ENCODE measurements at regions not wholly inside any gene's neighbourhood (a gene's known extent, or its start where the extent isn't known, plus 50 kb on each side); places are given as distances from the start of the nearest gene placed in this dataset.

- no peaks in the 10 kb centered on the region for H3K4me1 ChIP-seq (ENCODE audit: insufficient read depth, low read length)
- H3K9me3 ChIP-seq (ENCODE audit: insufficient read depth, low read depth, low read length), result no peaks in the 10 kb centered on the region
- H3K4me3 ChIP-seq (ENCODE audit: insufficient read depth, low read depth, low read length), result no peak overlapping the region
- Mint-ChIP-seq H3K4me1 (ENCODE audit: low read depth, unreplicated experiment) (no peaks in the 10 kb centered on the region), H3K4me3 (ENCODE audit: unreplicated experiment) (no peak overlapping the region), H3K27me3 (ENCODE audit: low read depth, unreplicated experiment) (peaks cover 3% of the 10 kb centered on the region), H3K9me3 (ENCODE audit: unreplicated experiment) (no peaks in the 10 kb centered on the region), H3K27ac (ENCODE audit: unreplicated experiment) (no peak overlapping the region), H3K36me3 (ENCODE audit: low read depth, unreplicated experiment) (peaks cover 2% of the 10 kb centered on the region)
- no peak overlapping the region for H3K9ac ChIP-seq (ENCODE audit: low read length)
- DNase-seq (ENCODE audit: low read depth) (no peak), FAIRE-seq (no peak)
- no peak overlapping the region for H3K27ac ChIP-seq (ENCODE audit: low read depth, low read length)
- no peak overlapping the region for H3K4me2 ChIP-seq (ENCODE audit: low read length)
- TF ChIP-seq CTCF (IDR thresholded peaks at IDR 0.05; ENCODE audit: insufficient read depth, low read depth, low read length), result no peak
- TF ChIP-seq EZH2 (IDR thresholded peaks at IDR 0.05; ENCODE audit: insufficient read depth, low read length), result no peak
- H4K20me1 ChIP-seq (ENCODE audit: insufficient read depth, low read length), result no peaks in the 10 kb centered on the region
- no peak overlapping the region for H2AFZ ChIP-seq (ENCODE audit: low read depth, low read length)
- H3K36me3 ChIP-seq (ENCODE audit: insufficient read depth, low read length), result no peaks in the 10 kb centered on the region
- no peaks in the 10 kb centered on the region for H3K27me3 ChIP-seq (ENCODE audit: insufficient read depth, low read length)
- H3K79me2 ChIP-seq (ENCODE audit: insufficient read depth, low read length), result no peaks in the 10 kb centered on the region
Measured at GRCh38 chr20:12269579-12269978, 351.9 kb downstream of the BTBD3 start.

GRCh38 chr20:12270863-12271262 is 353.2 kb downstream of the BTBD3 start:
- no peak overlapping the region for H3K4me3 Mint-ChIP-seq (ENCODE audit: unreplicated experiment)
- TF ChIP-seq CTCF (IDR thresholded peaks at IDR 0.05; ENCODE audit: insufficient read depth, low read depth, low read length) (no peak), EZH2 (IDR thresholded peaks at IDR 0.05; ENCODE audit: insufficient read depth, low read length) (no peak)
- Histone ChIP-seq H3K9me3 (ENCODE audit: insufficient read depth, low read depth, low read length) (no peaks in the 10 kb centered on the region), H2AFZ (ENCODE audit: low read depth, low read length) (no peak overlapping the region), H4K20me1 (ENCODE audit: insufficient read depth, low read length) (no peaks in the 10 kb centered on the region), H3K36me3 (ENCODE audit: insufficient read depth, low read length) (no peaks in the 10 kb centered on the region), H3K9ac (ENCODE audit: low read length) (no peak overlapping the region), H3K27me3 (ENCODE audit: insufficient read depth, low read length) (no peaks in the 10 kb centered on the region), H3K27ac (ENCODE audit: low read depth, low read length) (no peak overlapping the region), H3K4me1 (ENCODE audit: insufficient read depth, low read length) (no peaks in the 10 kb centered on the region), H3K4me3 (ENCODE audit: insufficient read depth, low read depth, low read length) (no peak overlapping the region), H3K4me2 (ENCODE audit: low read length) (no peak overlapping the region), H3K79me2 (ENCODE audit: insufficient read depth, low read length) (no peaks in the 10 kb centered on the region)
- H3K27ac Mint-ChIP-seq (ENCODE audit: unreplicated experiment), result no peak overlapping the region
- FAIRE-seq (no peak), DNase-seq (ENCODE audit: low read depth) (no peak)
- H3K36me3 Mint-ChIP-seq (ENCODE audit: low read depth, unreplicated experiment), result peaks cover 2% of the 10 kb centered on the region
- no peaks in the 10 kb centered on the region for H3K9me3 Mint-ChIP-seq (ENCODE audit: unreplicated experiment)
- peaks cover 3% of the 10 kb centered on the region for H3K27me3 Mint-ChIP-seq (ENCODE audit: low read depth, unreplicated experiment)
- H3K4me1 Mint-ChIP-seq (ENCODE audit: low read depth, unreplicated experiment), result no peaks in the 10 kb centered on the region

- Histone ChIP-seq H3K27me3 (ENCODE audit: insufficient read depth, low read length) (no peaks in the 10 kb centered on the region), H4K20me1 (ENCODE audit: insufficient read depth, low read length) (no peaks in the 10 kb centered on the region), H3K79me2 (ENCODE audit: insufficient read depth, low read length) (no peaks in the 10 kb centered on the region), H3K9ac (ENCODE audit: low read length) (no peak overlapping the region), H3K4me3 (ENCODE audit: insufficient read depth, low read depth, low read length) (no peak overlapping the region), H2AFZ (ENCODE audit: low read depth, low read length) (no peak overlapping the region), H3K4me2 (ENCODE audit: low read length) (no peak overlapping the region), H3K36me3 (ENCODE audit: insufficient read depth, low read length) (no peaks in the 10 kb centered on the region), H3K9me3 (ENCODE audit: insufficient read depth, low read depth, low read length) (no peaks in the 10 kb centered on the region), H3K27ac (ENCODE audit: low read depth, low read length) (no peak overlapping the region), H3K4me1 (ENCODE audit: insufficient read depth, low read length) (no peaks in the 10 kb centered on the region)
- H3K36me3 Mint-ChIP-seq (ENCODE audit: low read depth, unreplicated experiment), result peaks cover 2% of the 10 kb centered on the region
- no peak overlapping the region for H3K4me3 Mint-ChIP-seq (ENCODE audit: unreplicated experiment)
- peaks cover 3% of the 10 kb centered on the region for H3K27me3 Mint-ChIP-seq (ENCODE audit: low read depth, unreplicated experiment)
- FAIRE-seq, result no peak
- H3K9me3 Mint-ChIP-seq (ENCODE audit: unreplicated experiment), result no peaks in the 10 kb centered on the region
- TF ChIP-seq CTCF (IDR thresholded peaks at IDR 0.05; ENCODE audit: insufficient read depth, low read depth, low read length) (no peak), EZH2 (IDR thresholded peaks at IDR 0.05; ENCODE audit: insufficient read depth, low read length) (no peak)
- no peak for DNase-seq (ENCODE audit: low read depth)
- no peak overlapping the region for H3K27ac Mint-ChIP-seq (ENCODE audit: unreplicated experiment)
- H3K4me1 Mint-ChIP-seq (ENCODE audit: low read depth, unreplicated experiment), result no peaks in the 10 kb centered on the region
Measured at GRCh38 chr20:12276011-12276673, 358.4 kb downstream of the BTBD3 start.
